Stimulated activated CD4-positive, alpha-beta T cell treated with anti-CD3 and anti-CD28 coated beads, Interleukin-4, amount 100 ng/mL, for 4 hours (primary cell): ENCODE measurements at regions not wholly inside any gene's neighbourhood (a gene's known extent, or its start where the extent isn't known, plus 50 kb on each side); places are given as distances from the start of the nearest gene placed in this dataset.
A peak's percentile ranks its signal among the peaks of the same experiment; 100 is the strongest.
"Not testable (repeated sequence)": the region's sequence is repeated elsewhere in the genome, so short reads cannot be mapped to it uniquely, and the experiment has no call there.

Source experiments
- DNase-seq, 2 experiments: peaks; one replicate each; pipeline ENCODE4 v3.0.0-alpha.2; 2020

GRCh38 chr9:6103911-6104310 lies 88.5 kb upstream of the RANBP6 start:
- not testable (repeated sequence) for DNase-seq

- DNase-seq, result not testable (repeated sequence)
These were observed 87.0 kb upstream of the RANBP6 start for GRCh38 chr9:6102336-6102987.

- not testable (repeated sequence) for DNase-seq
These were observed 86.3 kb upstream of the RANBP6 start for GRCh38 chr9:6101725-6102124.

- not testable (repeated sequence) for DNase-seq
These were observed 83.9 kb upstream of the RANBP6 start for GRCh38 chr9:6099346-6099745.

GRCh38 chr9:6098431-6098830 lies 83.0 kb upstream of the RANBP6 start:
- no peak for DNase-seq

GRCh38 chr9:6096821-6097220 lies 81.4 kb upstream of the RANBP6 start:
- DNase-seq, result no peak

GRCh38 chr9:6090277-6091210 lies 75.1 kb upstream of the RANBP6 start:
- DNase-seq, result no peak

- no peak for DNase-seq
These were observed 73.9 kb upstream of the RANBP6 start for GRCh38 chr9:6089300-6089699.

- no peak for DNase-seq
These were observed 70.7 kb upstream of the RANBP6 start for GRCh38 chr9:6086006-6086655.

GRCh38 chr9:6080154-6080716 lies 64.8 kb upstream of the RANBP6 start:
- DNase-seq, result peak; percentile 60 to 76

- no peak for DNase-seq
These were observed 64.0 kb upstream of the RANBP6 start for GRCh38 chr9:6079386-6079785.

GRCh38 chr9:6078382-6079105 lies 63.1 kb upstream of the RANBP6 start:
- no peak for DNase-seq

- DNase-seq, result no peak
These were observed 61.4 kb upstream of the RANBP6 start for GRCh38 chr9:6076851-6077250.

GRCh38 chr9:6073731-6074130 lies 58.3 kb upstream of the RANBP6 start:
- DNase-seq, result no peak

- DNase-seq, result no peak
These were observed 57.4 kb upstream of the RANBP6 start for GRCh38 chr9:6072865-6073264.

GRCh38 chr9:6072453-6072852 lies 57.0 kb upstream of the RANBP6 start:
- DNase-seq, result no peak

- DNase-seq, result peak in 1 of 2 experiments; percentile 9
These were observed 53.6 kb upstream of the RANBP6 start for GRCh38 chr9:6068983-6069382.

GRCh38 chr9:6067426-6067825 lies 52.0 kb upstream of the RANBP6 start:
- no peak for DNase-seq
